GM18517 (cell line): ENCODE measurements at regions not wholly inside any gene's neighbourhood (a gene's known extent, or its start where the extent isn't known, plus 50 kb on each side); places are given as distances from the start of the nearest gene placed in this dataset.
"Not testable (repeated sequence)": the region's sequence is repeated elsewhere in the genome, so short reads cannot be mapped to it uniquely, and the experiment has no call there.

ENCODE experiments used
- ATAC-seq: cut with Tn5 transposase; IDR thresholded peaks from one replicate; pipeline ENCODE4 v1.9.1; 2021; ENCODE audit warnings: mild to moderate bottlenecking, moderate library complexity; ENCODE audit not compliant: unreplicated experiment

GRCh38 chr7:68977385-68978055 lies 620.8 kb upstream of the AUTS2 start:
- no peak for ATAC-seq

DNA sequence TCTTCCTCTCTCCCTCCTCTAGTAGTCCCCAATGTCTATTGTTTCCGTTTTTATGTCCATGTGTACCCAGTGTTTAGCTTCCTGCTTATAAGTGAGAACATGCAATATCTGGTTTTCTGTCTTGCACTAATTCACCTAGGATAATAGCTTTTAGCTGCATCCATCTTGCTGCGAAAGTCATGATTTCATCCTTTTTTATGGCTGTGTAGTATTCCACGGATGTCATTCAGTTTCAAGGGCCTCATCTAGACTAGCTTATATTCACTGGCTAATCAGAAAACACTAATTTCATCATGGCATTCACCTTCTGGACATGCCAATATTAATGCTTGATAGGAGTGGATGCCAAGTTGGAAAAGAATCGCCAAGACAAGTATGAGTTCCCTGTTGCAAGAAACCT lies 619.6 kb upstream of the AUTS2 start:
- no peak for ATAC-seq

DNA sequence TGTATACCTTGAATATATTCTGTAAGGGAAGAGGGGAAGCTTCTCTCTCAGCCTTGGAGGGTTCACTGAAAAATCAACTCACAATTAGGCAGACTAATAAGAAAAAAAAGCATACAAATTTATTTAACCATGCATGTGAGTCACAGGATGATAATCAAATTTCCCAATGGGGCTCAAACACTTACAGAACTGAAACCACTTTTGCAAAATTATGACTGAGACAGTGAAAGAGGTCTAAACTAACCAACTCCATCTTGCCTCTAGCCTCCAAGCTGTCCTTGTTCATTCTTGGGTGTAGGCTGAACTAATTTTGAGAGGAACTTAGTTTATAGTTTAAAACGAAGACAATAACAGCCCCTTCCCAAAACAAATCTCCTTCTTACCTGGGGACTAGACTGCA lies 618.3 kb upstream of the AUTS2 start:
- ATAC-seq, result no peak

DNA sequence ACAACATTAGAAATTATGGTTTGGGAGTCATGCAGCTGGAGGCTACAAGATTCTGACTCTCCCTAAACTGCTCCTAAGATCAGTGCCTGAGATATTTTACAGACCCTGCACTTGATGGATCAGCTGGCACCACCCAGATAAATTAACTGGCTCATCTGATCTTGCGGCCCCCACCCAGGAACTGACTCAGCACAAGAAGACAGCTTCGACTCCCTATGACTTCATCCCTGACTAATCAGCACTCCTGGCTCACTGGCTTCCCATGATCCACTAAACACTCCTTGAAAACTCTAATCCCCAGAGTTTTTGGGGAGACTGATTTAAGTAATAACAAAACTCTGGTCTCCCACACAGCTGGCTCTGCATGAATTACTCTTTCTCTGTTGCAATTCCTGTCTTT lies 617.8 kb upstream of the AUTS2 start:
- not testable (repeated sequence) for ATAC-seq

GRCh38 chr7:68984306-68984705 lies 614.0 kb upstream of the AUTS2 start:
- ATAC-seq, result no peak

DNA sequence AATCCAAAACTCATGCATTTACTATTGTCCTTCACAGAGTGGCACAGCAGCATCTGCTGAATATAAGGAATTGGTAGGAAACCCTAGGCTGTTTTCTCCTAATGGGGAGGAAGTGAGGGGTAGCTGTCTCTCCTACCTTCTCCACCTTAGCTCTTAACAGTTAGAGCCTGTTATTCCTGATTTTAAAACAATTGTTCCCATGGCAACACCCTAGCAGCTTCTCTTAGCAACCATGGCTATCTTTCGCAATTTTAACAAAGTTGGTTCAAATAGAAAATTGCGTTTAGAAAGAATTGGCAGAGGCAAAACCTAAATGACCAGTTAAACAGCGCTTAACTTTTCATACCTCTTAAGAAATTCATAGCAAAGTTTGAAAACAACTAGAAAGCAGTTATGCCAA lies 603.4 kb upstream of the AUTS2 start:
- no peak for ATAC-seq

GRCh38 chr7:68998136-68998535 lies 600.1 kb upstream of the AUTS2 start:
- ATAC-seq, result no peak

GRCh38 chr7:69002416-69002815 lies 595.9 kb upstream of the AUTS2 start:
- ATAC-seq, result no peak

GRCh38 chr7:69012149-69012548 lies 586.1 kb upstream of the AUTS2 start:
- ATAC-seq, result no peak

DNA sequence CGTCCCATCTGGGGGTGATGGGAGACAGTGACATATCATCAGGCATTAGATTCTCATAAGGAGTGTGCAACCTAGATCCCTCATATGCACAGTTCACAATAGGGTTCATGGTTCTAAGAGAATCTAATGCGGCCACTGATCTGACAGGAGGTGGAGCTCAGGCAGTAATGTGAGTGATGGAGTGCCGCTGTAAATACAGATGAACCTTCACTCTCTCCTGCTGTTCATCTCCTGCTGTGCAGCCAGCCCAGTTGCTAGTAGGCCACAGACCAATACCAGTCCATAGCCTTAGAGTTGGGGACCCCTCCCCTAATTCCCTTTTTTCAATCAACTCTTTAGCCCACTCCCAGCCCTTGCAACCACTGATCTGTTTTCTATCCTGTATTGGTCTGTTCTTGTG lies 581.1 kb upstream of the AUTS2 start:
- no peak for ATAC-seq

GRCh38 chr7:69018200-69018599 lies 580.1 kb upstream of the AUTS2 start:
- no peak for ATAC-seq

- no peak for ATAC-seq
Measured at GRCh38 chr7:69019437-69019836, 578.8 kb upstream of the AUTS2 start.

DNA sequence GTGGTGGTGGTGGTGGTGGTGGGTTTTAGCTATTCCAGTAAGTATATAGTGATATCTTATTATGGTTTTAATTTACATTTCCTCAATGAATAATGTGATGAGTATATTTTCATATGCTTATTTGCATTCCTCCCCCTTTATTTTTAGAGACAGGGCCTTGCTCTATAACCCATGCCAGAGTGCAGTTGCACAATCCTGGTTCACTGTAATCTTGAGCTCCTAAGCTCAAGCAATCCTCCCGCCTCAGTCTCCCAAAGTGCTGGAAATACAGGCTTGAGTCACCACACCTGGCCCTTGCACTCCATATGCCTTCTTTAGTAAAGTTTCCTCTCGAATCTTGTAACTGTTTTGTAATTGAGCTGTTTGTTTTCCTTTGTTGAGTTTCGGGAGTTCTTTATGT lies 577.7 kb upstream of the AUTS2 start:
- ATAC-seq, result no peak

GRCh38 chr7:69025249-69025648 lies 573.0 kb upstream of the AUTS2 start:
- ATAC-seq, result no peak

- no peak for ATAC-seq
Measured at GRCh38 chr7:69032848-69033247, 565.4 kb upstream of the AUTS2 start.

DNA sequence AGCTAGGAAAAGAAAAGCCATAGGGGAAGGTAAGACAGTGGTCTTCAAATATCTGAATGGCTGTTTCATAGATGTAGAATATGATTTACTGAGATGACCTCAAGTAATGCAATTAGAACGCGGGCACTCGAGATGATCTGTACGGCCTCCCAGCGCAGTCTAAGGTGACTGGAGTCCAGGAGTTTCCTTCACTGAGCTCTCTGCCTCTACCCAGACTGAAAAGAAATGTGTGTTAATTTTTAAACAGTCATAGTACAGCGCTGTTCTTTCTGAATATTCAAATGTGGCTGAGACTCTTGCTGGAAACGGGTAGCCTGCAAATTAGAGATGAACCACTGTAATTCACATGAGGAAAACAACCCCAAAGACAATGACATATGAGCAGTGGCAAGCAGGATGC lies 562.4 kb upstream of the AUTS2 start:
- no peak for ATAC-seq

- ATAC-seq, result no peak
Measured at GRCh38 chr7:69036301-69036700, 562.0 kb upstream of the AUTS2 start.

DNA sequence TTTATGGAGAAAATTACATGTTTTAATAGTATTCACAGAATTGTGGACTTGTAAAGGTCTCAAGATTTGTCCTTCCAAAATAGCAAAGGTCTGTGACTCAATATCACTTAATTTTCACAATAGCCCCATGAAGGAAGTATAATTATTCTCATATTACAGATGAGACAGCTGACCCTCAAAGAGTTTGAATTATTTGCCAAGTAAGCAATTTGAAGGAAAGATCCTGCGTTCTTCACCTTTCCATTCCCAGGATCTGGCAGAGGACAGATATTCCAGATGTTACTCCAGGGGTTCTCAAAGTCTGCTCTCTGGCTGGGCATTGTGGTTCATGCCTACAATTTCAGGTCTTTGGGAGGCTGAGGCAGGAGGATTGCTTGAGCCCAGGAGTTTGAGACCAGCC lies 559.4 kb upstream of the AUTS2 start:
- no peak for ATAC-seq

GRCh38 chr7:69042138-69042537 lies 556.1 kb upstream of the AUTS2 start:
- no peak for ATAC-seq

- ATAC-seq, result no peak
Measured at GRCh38 chr7:69047151-69047754, 551.0 kb upstream of the AUTS2 start.

GRCh38 chr7:69049326-69049725 lies 548.9 kb upstream of the AUTS2 start:
- ATAC-seq, result no peak

GRCh38 chr7:69052447-69052846 lies 545.8 kb upstream of the AUTS2 start:
- ATAC-seq, result no peak

DNA sequence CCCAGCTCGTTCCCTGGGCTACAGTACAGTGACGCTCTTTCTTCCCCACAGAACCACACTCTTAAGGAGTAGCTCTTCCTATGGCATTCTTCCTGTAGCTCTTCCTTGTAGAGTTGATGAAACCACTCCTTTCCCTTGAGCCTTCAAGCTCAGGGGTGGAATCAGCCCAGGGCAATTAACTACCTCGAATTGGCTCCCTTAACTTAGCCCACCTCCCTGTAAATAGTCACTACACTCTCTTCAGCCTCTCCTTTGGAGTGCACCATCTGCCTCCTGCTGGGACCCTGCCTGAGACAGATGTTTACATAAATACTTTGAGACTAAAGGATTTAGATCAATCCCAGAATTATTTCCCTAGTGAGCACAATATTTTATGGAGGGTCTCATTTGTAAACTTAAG lies 537.8 kb upstream of the AUTS2 start:
- ATAC-seq, result no peak
